ENCODE measurements at regions not wholly inside any gene's neighbourhood (a gene's known extent, or its start where the extent isn't known, plus 50 kb on each side); places are given as distances from the start of the nearest gene placed in this dataset.

GRCh38 chr15:96442076-96442475, 111.6 kb downstream of the NR2F2 start:
- no peaks in the 10 kb centered on the region for H3K9me3 Mint-ChIP-seq (ENCODE audit: unreplicated experiment)
- no peaks in the 10 kb centered on the region for H3K4me1 Mint-ChIP-seq (ENCODE audit: unreplicated experiment)
- no peak for DNase-seq (ENCODE audit: extremely low spot score, unreplicated experiment)
- no peaks in the 10 kb centered on the region for H3K36me3 Mint-ChIP-seq (ENCODE audit: unreplicated experiment)
- peaks cover 50% of the 10 kb centered on the region for H3K27me3 Mint-ChIP-seq (ENCODE audit: unreplicated experiment)
- no peak overlapping the region for H3K4me3 Mint-ChIP-seq (ENCODE audit: unreplicated experiment)
- no peak for TF ChIP-seq CTCF (IDR thresholded peaks at IDR 0.05)
- H3K27ac Mint-ChIP-seq (ENCODE audit: unreplicated experiment), result no peak overlapping the region

GRCh38 chr15:96444865-96445264, 114.4 kb downstream of the NR2F2 start:
- Mint-ChIP-seq H3K27me3 (ENCODE audit: unreplicated experiment) (peaks cover 52% of the 10 kb centered on the region), H3K4me1 (ENCODE audit: unreplicated experiment) (no peaks in the 10 kb centered on the region), H3K9me3 (ENCODE audit: unreplicated experiment) (no peaks in the 10 kb centered on the region), H3K27ac (ENCODE audit: unreplicated experiment) (no peak overlapping the region), H3K4me3 (ENCODE audit: unreplicated experiment) (no peak overlapping the region), H3K36me3 (ENCODE audit: unreplicated experiment) (no peaks in the 10 kb centered on the region)
- DNase-seq (ENCODE audit: extremely low spot score, unreplicated experiment), result no peak
- TF ChIP-seq CTCF (IDR thresholded peaks at IDR 0.05), result no peak

- no peaks in the 10 kb centered on the region for H3K36me3 Mint-ChIP-seq (ENCODE audit: unreplicated experiment)
- no peaks in the 10 kb centered on the region for H3K4me1 Mint-ChIP-seq (ENCODE audit: unreplicated experiment)
- no peaks in the 10 kb centered on the region for H3K9me3 Mint-ChIP-seq (ENCODE audit: unreplicated experiment)
- TF ChIP-seq CTCF (IDR thresholded peaks at IDR 0.05), result no peak
- no peak overlapping the region for H3K27ac Mint-ChIP-seq (ENCODE audit: unreplicated experiment)
- no peak overlapping the region for H3K4me3 Mint-ChIP-seq (ENCODE audit: unreplicated experiment)
- peaks cover 61% of the 10 kb centered on the region for H3K27me3 Mint-ChIP-seq (ENCODE audit: unreplicated experiment)
- no peak for DNase-seq (ENCODE audit: extremely low spot score, unreplicated experiment)
These were observed 118.4 kb downstream of the NR2F2 start for GRCh38 chr15:96448923-96449322.

GRCh38 chr15:96457841-96458240, 127.3 kb downstream of the NR2F2 start:
- no peak overlapping the region for H3K27ac Mint-ChIP-seq (ENCODE audit: unreplicated experiment)
- peaks cover 26% of the 10 kb centered on the region for H3K27me3 Mint-ChIP-seq (ENCODE audit: unreplicated experiment)
- TF ChIP-seq CTCF (IDR thresholded peaks at IDR 0.05), result no peak
- H3K36me3 Mint-ChIP-seq (ENCODE audit: unreplicated experiment), result no peaks in the 10 kb centered on the region
- H3K9me3 Mint-ChIP-seq (ENCODE audit: unreplicated experiment), result no peaks in the 10 kb centered on the region
- no peaks in the 10 kb centered on the region for H3K4me1 Mint-ChIP-seq (ENCODE audit: unreplicated experiment)
- no peak overlapping the region for H3K4me3 Mint-ChIP-seq (ENCODE audit: unreplicated experiment)
- DNase-seq (ENCODE audit: extremely low spot score, unreplicated experiment), result no peak

- Mint-ChIP-seq H3K4me3 (ENCODE audit: unreplicated experiment) (no peak overlapping the region), H3K9me3 (ENCODE audit: unreplicated experiment) (no peaks in the 10 kb centered on the region), H3K36me3 (ENCODE audit: unreplicated experiment) (no peaks in the 10 kb centered on the region), H3K27me3 (ENCODE audit: unreplicated experiment) (peaks cover 35% of the 10 kb centered on the region), H3K27ac (ENCODE audit: unreplicated experiment) (no peak overlapping the region), H3K4me1 (ENCODE audit: unreplicated experiment) (no peaks in the 10 kb centered on the region)
- TF ChIP-seq CTCF (IDR thresholded peaks at IDR 0.05), result no peak
- DNase-seq (ENCODE audit: extremely low spot score, unreplicated experiment), result no peak
These were observed 129.6 kb downstream of the NR2F2 start for GRCh38 chr15:96460106-96460505.

Data from osteocyte (in vitro differentiated cells).